ENCODE measurements at regions not wholly inside any gene's neighbourhood (a gene's known extent, or its start where the extent isn't known, plus 50 kb on each side); places are given as distances from the start of the nearest gene placed in this dataset.
A peak's percentile ranks its signal among the peaks of the same experiment; 100 is the strongest.

DNA sequence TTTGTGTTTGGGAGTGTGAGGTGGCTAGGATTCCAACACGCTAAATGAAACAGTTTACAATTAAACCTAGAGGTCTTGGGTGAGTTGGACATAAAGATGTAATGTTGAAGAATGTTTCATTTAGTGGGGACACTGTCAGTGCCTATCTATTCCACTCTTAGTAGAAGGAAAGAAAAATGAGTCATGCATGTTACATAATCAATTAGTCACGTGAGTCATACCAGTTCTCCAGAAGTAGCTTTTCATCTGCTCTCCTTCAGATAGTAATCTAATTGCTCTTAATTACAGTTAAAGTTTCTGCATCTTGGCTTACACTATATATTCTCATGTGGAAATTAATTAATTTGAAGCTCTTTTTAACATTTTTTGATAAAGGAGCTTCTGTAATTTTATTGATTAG, 115.7 kb upstream of the P2RY1 start:
- no peaks in the 10 kb centered on the region for H3K79me2 ChIP-seq (ENCODE audit: control insufficient read depth, insufficient read depth, low read length)
- no peaks in the 10 kb centered on the region for H3K9me3 ChIP-seq (ENCODE audit: control insufficient read depth, low read depth, low read length)
- dilution Hi-C loops (cut with MboI; ENCODE audit: extremely low pct_ligation_motif_present, low sequenced_read_pairs) = no loop called here
- peak; percentile 30 for DNase-seq (ENCODE audit: low read depth, low spot score)
- H3K36me3 ChIP-seq (ENCODE audit: control insufficient read depth in 2 of 2, extremely low read depth in 1 of 2, insufficient read depth in 2 of 2, low read length in 2 of 2) = no peaks in the 10 kb centered on the region
- H3K27ac ChIP-seq (ENCODE audit: control insufficient read depth, insufficient read depth, low read length) = peak overlapping the region; percentile 77
- peaks cover 15% of the 10 kb centered on the region for H3K4me1 ChIP-seq (ENCODE audit: control insufficient read depth, extremely low read depth, insufficient read depth, low read length)
- H3K9me1 ChIP-seq (ENCODE audit: control insufficient read depth, extremely low read depth, insufficient read depth, low read length) = no peaks in the 10 kb centered on the region
- FAIRE-seq = peak; percentile 85
- no peaks in the 10 kb centered on the region for H4K20me1 ChIP-seq (ENCODE audit: control insufficient read depth, extremely low read depth, insufficient read depth, low read length)
- H3K27me3 ChIP-seq (ENCODE audit: control insufficient read depth, extremely low read depth, insufficient read depth, low read length) = no peaks in the 10 kb centered on the region
- peak overlapping the region; percentile 46 for H3K4me2 ChIP-seq (ENCODE audit: control insufficient read depth, extremely low read depth, insufficient read depth, low read depth, low read length)
- H2AFZ ChIP-seq (ENCODE audit: control insufficient read depth, low read length) = no peak overlapping the region
- TF ChIP-seq CTCF (optimal IDR thresholded peaks at IDR 0.05 in 1 of 3, IDR thresholded peaks at IDR 0.05 in 1 of 3, conservative IDR thresholded peaks at IDR 0.05 in 1 of 3; ENCODE audit: extremely low read depth in 1 of 3, insufficient read depth in 2 of 3, low read length in 3 of 3) (no peak), EZH2 (IDR thresholded peaks at IDR 0.05; ENCODE audit: low read length) (no peak)
- H3K9ac ChIP-seq (ENCODE audit: control insufficient read depth, extremely low read depth, insufficient read depth, low read length) = no peak overlapping the region
- H3K4me3 ChIP-seq (ENCODE audit: control insufficient read depth in 2 of 3, extremely low read depth in 1 of 3, insufficient read depth in 2 of 3, low read depth in 1 of 3, low read length in 3 of 3) = no peak overlapping the region

GRCh38 chr3:152720951-152721718, 113.8 kb upstream of the P2RY1 start:
- dilution Hi-C loops (cut with MboI; ENCODE audit: extremely low pct_ligation_motif_present, low sequenced_read_pairs) = no loop called here
- Histone ChIP-seq H3K9me1 (ENCODE audit: control insufficient read depth, extremely low read depth, insufficient read depth, low read length) (no peaks in the 10 kb centered on the region), H4K20me1 (ENCODE audit: control insufficient read depth, extremely low read depth, insufficient read depth, low read length) (no peaks in the 10 kb centered on the region)

More at GRCh38 chr3:152720951-152721718, 113.8 kb upstream of the P2RY1 start:
- Histone ChIP-seq H3K27ac (ENCODE audit: control insufficient read depth, insufficient read depth, low read length) (no peak overlapping the region), H3K27me3 (ENCODE audit: control insufficient read depth, extremely low read depth, insufficient read depth, low read length) (no peaks in the 10 kb centered on the region), H3K9ac (ENCODE audit: control insufficient read depth, extremely low read depth, insufficient read depth, low read length) (no peak overlapping the region), H3K36me3 (ENCODE audit: control insufficient read depth in 2 of 2, extremely low read depth in 1 of 2, insufficient read depth in 2 of 2, low read length in 2 of 2) (no peaks in the 10 kb centered on the region), H3K4me3 (ENCODE audit: control insufficient read depth in 2 of 3, extremely low read depth in 1 of 3, insufficient read depth in 2 of 3, low read depth in 1 of 3, low read length in 3 of 3) (no peak overlapping the region), H3K4me1 (ENCODE audit: control insufficient read depth, extremely low read depth, insufficient read depth, low read length) (peaks cover 15% of the 10 kb centered on the region), H3K79me2 (ENCODE audit: control insufficient read depth, insufficient read depth, low read length) (no peaks in the 10 kb centered on the region), H2AFZ (ENCODE audit: control insufficient read depth, low read length) (no peak overlapping the region), H3K9me3 (ENCODE audit: control insufficient read depth, low read depth, low read length) (no peaks in the 10 kb centered on the region), H3K4me2 (ENCODE audit: control insufficient read depth, extremely low read depth, insufficient read depth, low read depth, low read length) (no peak overlapping the region)
- FAIRE-seq (no peak), DNase-seq (ENCODE audit: low read depth, low spot score) (no peak)
- TF ChIP-seq CTCF (optimal IDR thresholded peaks at IDR 0.05 in 1 of 3, IDR thresholded peaks at IDR 0.05 in 1 of 3, conservative IDR thresholded peaks at IDR 0.05 in 1 of 3; ENCODE audit: extremely low read depth in 1 of 3, insufficient read depth in 2 of 3, low read length in 3 of 3) (no peak), EZH2 (IDR thresholded peaks at IDR 0.05; ENCODE audit: low read length) (no peak)

Data from keratinocyte (primary cell).